SHP77 (cell line): ENCODE measurements at regions not wholly inside any gene's neighbourhood (a gene's known extent, or its start where the extent isn't known, plus 50 kb on each side); places are given as distances from the start of the nearest gene placed in this dataset.
"Not testable (repeated sequence)": the region's sequence is repeated elsewhere in the genome, so short reads cannot be mapped to it uniquely, and the experiment has no call there.

Experiments
- DNase-seq, 2 experiments: peaks; one replicate each; lab custom pipeline; 2025; lab: John Stamatoyannopoulos, UW

DNA sequence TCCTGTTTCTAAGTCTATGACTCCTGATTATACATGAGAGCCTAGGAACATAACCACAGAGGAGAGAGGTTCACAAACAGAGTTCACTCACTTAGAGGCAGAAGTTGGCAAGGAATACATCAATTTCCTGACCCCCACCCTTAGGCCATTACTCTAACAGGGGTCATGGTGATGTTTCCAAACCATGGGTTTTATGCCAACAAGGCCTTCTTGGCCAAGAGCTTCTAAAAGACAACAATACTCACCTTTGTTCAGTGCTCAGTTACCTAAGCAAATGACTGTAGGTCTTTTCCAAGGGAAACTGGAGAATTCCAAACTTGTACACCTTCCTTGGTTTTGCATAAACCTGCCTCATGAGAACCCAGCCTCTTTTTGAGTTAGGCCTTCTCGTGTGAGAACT is 52.6 kb downstream of the ERICH4 start:
- no peak for DNase-seq

DNA sequence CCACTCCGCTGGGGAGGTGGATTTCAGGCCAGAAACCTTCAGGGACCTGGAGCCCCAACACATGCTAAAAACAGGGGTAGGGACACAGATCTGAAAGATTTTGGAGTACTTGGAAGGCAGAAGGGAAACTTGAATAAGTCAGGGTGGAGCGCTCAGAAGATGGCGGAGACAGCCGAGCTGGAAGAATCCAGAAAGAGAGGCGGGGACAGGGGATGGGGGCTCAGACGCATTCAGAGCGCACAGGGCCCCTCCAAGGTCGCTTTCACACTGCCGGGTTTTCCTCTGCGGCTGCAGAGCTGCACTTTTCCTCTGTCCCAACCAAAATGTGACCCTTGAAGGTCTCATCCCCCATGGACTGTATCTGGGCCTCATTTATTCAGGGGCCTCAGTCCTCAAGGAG is 56.9 kb downstream of the ERICH4 start:
- DNase-seq: no peak

DNA sequence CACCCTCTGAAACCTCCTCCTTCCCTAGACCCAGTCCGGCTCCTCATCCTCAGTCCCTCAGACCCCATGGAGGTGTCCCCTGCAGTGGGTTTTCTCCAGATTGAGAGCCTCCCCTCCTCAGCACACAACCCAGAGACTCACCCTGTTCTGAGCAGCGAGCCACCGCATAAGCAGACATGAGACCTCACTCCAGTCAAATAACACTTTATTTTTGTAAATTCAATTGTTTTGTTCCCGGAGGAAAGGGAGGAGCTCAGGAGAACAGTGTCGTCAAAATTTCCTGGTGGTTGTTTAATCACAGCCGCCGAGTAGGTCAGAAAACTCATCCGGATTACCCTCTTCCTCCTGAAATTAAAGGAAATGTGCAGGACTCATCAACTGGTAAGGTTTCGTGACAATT is 57.5 kb downstream of the ERICH4 start:
- DNase-seq: no peak

DNA sequence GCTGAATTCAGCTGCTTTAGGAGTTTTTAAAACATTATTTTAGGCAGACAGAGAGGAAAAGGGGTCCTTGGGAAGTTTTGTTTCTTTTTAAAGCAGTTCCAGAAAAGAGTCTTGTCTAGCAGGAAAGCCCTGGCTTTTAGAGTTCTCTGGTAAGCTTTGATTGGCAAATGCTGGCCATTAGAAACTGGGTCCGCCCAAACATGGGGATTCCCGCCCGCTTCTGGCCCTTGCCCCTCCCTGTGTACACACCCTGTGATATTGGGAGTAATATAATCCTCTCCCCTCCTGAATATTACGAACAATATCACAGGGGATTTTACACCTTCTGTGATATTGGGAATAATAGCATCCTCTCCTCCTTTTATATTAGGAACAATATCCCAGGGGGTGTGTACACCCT is 58.9 kb downstream of the ERICH4 start:
- peak in 1 of 2 experiments; percentile 28 for DNase-seq

GRCh38 chr19:41505105-41505504 is 62.1 kb downstream of the ERICH4 start:
- DNase-seq: no peak

DNA sequence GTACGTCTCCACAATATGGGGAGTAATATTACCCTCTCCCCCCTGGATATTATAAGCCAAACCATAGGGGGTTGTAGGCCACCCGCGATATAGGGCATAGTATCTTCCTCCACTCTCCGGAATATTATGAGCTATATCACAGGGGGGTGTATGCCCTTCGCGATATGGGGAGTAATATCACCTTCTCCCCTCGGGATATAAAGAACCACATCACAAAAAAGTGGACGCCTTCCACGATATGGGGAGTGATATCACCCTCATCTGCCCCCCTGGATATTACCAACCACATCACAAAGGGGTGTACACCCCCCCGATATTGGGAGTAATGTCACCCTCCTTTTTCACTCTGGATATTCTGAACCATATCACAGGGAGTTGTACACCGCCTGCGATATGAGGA is 65.5 kb upstream of the CEACAM21 start:
- no peak for DNase-seq

GRCh38 chr19:41511628-41512027 is 64.3 kb upstream of the CEACAM21 start:
- DNase-seq: no peak

GRCh38 chr19:41515015-41515652 is 60.8 kb upstream of the CEACAM21 start:
- no peak for DNase-seq

- not testable (repeated sequence) for DNase-seq
These were observed 59.4 kb upstream of the CEACAM21 start for GRCh38 chr19:41516292-41517171.

GRCh38 chr19:41518141-41518540 is 57.8 kb upstream of the CEACAM21 start:
- DNase-seq: no peak

DNA sequence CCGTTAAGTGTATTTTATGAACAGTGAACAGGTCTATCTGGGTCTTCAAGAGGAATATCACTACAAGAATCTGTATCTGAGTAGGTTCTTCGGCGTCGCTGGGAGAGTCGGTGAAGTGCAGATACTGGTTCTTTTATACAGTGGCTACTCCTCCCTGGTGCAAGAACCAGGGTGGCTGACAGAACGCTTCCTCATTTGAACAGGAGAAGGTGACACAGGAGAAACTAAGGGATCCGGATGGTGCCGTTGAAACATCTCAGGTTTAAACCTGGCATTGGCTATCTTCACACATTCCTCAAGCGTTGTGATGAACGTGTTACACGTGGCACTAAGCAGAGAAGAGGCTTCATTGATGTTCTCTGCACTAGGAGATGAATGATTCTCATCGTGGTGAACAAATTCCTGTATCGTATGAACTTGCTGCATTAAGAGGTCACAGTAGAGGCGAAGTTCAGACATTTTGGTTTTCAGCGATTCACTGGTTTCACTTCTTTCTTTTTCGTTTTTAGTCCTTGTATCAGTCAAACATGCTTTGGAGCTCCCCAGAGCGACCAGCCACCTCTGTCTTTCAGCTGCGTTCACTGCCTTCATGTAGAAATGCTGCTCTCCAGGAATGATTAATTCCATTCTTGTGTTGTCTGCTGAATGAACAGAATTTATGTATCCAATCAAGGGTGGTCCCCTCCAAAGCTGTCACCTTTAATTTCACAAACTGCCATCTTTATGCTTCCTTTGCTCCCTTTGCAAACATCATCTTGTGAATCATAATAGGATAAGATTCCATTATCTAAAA is 54.6 kb upstream of the CEACAM21 start:
- not testable (repeated sequence) for DNase-seq

- DNase-seq: no peak
These were observed 53.9 kb upstream of the CEACAM21 start for GRCh38 chr19:41521931-41522555.

DNA sequence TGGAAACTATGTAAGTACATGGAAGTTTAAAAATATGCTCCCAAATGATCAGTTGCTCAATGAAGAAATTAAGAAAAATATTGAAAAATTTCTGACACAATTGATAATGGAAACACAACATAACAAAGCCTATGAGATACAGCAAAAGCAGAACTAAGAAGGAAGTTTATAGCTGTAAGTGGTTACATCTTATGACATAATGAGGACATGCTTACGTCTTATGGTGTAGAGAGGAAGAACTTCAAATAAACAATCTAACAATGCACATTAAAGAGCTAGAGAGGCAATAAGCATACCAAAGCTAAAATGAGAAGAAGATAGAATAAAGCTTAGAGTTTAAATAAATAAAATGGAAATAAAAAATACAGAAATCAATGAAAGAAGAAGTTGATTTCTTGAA is 50.0 kb upstream of the CEACAM21 start:
- no peak for DNase-seq
